ENCODE measurements at regions not wholly inside any gene's neighbourhood (a gene's known extent, or its start where the extent isn't known, plus 50 kb on each side); places are given as distances from the start of the nearest gene placed in this dataset.
A peak's percentile ranks its signal among the peaks of the same experiment; 100 is the strongest.

GRCh38 chr13:79621449-79621848 is 140.5 kb downstream of the NDFIP2 start:
- CTCF ChIA-PET: interaction anchor here (1.6 kb wide), 1 partner anchor 9 kb away, joined by 4 read pairs; no protein-coding TSS in a partner anchor

More at GRCh38 chr13:79621449-79621848, 140.5 kb downstream of the NDFIP2 start:
- FAIRE-seq (no peak), DNase-seq (ENCODE audit: low read depth, low spot score) (no peak), ATAC-seq (peak; percentile 90)
- Histone ChIP-seq H3K27me3 (replicated peaks in 1 of 2; ENCODE audit: control insufficient read depth in 2 of 2, insufficient read depth in 2 of 2, low read length in 1 of 2) (no peaks in the 10 kb centered on the region), H3K27ac (ENCODE audit: control insufficient read depth, insufficient read depth) (no peak overlapping the region), H3K9me3 (replicated peaks; ENCODE audit: control insufficient read depth, insufficient read depth, low read length) (no peaks in the 10 kb centered on the region; the same call in 2 of the 3 replicates), H3K4me1 (ENCODE audit: control insufficient read depth, insufficient read depth, low read length) (no peaks in the 10 kb centered on the region), H3K4me3 (no peak overlapping the region), H3K79me2 (ENCODE audit: control insufficient read depth, insufficient read depth, low read length) (no peaks in the 10 kb centered on the region), H3K36me3 (ENCODE audit: control insufficient read depth in 2 of 2, insufficient read depth in 2 of 2, low read length in 1 of 2) (no peaks in the 10 kb centered on the region), H4K20me1 (ENCODE audit: control insufficient read depth, insufficient read depth) (no peaks in the 10 kb centered on the region), H3K9ac (ENCODE audit: control insufficient read depth, insufficient read depth, low read length) (no peak overlapping the region), H3K4me2 (ENCODE audit: control insufficient read depth, insufficient read depth) (no peak overlapping the region), H2AFZ (ENCODE audit: control insufficient read depth, low read depth, low read length) (no peak overlapping the region)
- no TSS peak for BruUV-seq (replicated peaks)
- no peak for TF ChIP-seq BCLAF1 (IDR thresholded peaks at IDR 0.05)
- no peak for TF ChIP-seq ELK1 (IDR thresholded peaks at IDR 0.05; ENCODE audit: low read depth, low read length)
- peak; percentile 66 for TF ChIP-seq MTA2 (IDR thresholded peaks at IDR 0.05; ENCODE audit: low read depth)
- TF ChIP-seq RBBP5 (conservative IDR thresholded peaks at IDR 0.05): no peak
- TF ChIP-seq POLR2A (IDR thresholded peaks at IDR 0.05; ENCODE audit: low read depth, low read length): no peak
- POLR2A ChIA-PET: no interaction called here
- WGBS (ENCODE audit: insufficient coverage, insufficient replicate concordance, low lambda C conversion rate, missing lambda C conversion rate): 0% methylated on average over 1 of the region's 1 CpG
- in situ Hi-C loops (cut with MboI): no loop called here
- SMC1A ChIA-PET (ENCODE audit: uncharacterized antibody, unreplicated experiment): interaction anchor here (1.0 kb wide), 2 partner anchors 16 to 57 kb away, joined by 3 read pairs; no protein-coding TSS in a partner anchor
- RAD21 ChIA-PET (ENCODE audit: unreplicated experiment): interaction anchor here (0.6 to 1.5 kb wide), 3 partner anchors 25 to 40 kb away, joined by 3 read pairs; no protein-coding TSS in a partner anchor
- intact Hi-C loops (cut with micrococcal nuclease; ENCODE audit: unreplicated experiment): no loop called here

Data from GM12878 (cell line).